ENCODE measurements at regions not wholly inside any gene's neighbourhood (a gene's known extent, or its start where the extent isn't known, plus 50 kb on each side); places are given as distances from the start of the nearest gene placed in this dataset.

DNA sequence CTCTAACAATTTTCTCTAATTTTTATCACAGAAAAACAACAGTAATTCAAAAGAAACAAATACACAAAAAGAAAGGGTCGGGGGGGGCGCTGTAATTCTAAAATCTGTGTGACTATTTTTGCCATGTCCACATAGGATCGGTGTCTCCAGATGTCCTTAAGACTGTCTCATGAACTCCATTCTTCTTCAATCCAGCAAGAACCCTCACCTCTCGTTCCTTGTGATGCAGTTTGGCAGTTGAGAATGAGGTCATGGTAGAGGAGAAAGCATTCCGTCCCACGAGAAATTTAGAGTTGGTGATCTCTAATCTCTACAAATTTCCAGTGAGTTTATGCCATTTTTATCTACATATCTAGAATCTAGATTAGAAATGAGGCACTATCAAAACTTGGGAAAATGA is 394.7 kb downstream of the TFEC start:
- Histone ChIP-seq H3K27me3 (ENCODE audit: insufficient read depth, low read depth, low read length) (no peaks in the 10 kb centered on the region), H3K79me2 (replicated peaks; ENCODE audit: insufficient read depth, low read length) (no peaks in the 10 kb centered on the region), H3K9me2 (ENCODE audit: insufficient read depth, low read length) (no peaks in the 10 kb centered on the region), H3K36me3 (ENCODE audit: insufficient read depth, low read length) (no peaks in the 10 kb centered on the region), H3K4me3 (ENCODE audit: low read length) (no peak overlapping the region), H3K9me3 (ENCODE audit: low read length) (no peaks in the 10 kb centered on the region), H3K9ac (ENCODE audit: low read length) (no peak overlapping the region), H3K27ac (ENCODE audit: low read length) (no peak overlapping the region), H3F3A (ENCODE audit: insufficient read depth, low read length, poor library complexity, severe bottlenecking) (no peaks in the 10 kb centered on the region), H3K4me2 (ENCODE audit: low read length) (no peak overlapping the region), H4K20me1 (ENCODE audit: insufficient read depth) (no peaks in the 10 kb centered on the region), H2AFZ (ENCODE audit: low read depth, low read length) (no peak overlapping the region)
- TF ChIP-seq EZH2 (IDR thresholded peaks at IDR 0.05; ENCODE audit: borderline replicate concordance, insufficient read depth, low read length, poor library complexity, severe bottlenecking), result no peak
- no peak for TF ChIP-seq POLR2AphosphoS5 (IDR thresholded peaks at IDR 0.05)
- TF ChIP-seq EP300 (conservative IDR thresholded peaks at IDR 0.05; ENCODE audit: poor library complexity, severe bottlenecking), result no peak
- TF ChIP-seq, protein P1, sequence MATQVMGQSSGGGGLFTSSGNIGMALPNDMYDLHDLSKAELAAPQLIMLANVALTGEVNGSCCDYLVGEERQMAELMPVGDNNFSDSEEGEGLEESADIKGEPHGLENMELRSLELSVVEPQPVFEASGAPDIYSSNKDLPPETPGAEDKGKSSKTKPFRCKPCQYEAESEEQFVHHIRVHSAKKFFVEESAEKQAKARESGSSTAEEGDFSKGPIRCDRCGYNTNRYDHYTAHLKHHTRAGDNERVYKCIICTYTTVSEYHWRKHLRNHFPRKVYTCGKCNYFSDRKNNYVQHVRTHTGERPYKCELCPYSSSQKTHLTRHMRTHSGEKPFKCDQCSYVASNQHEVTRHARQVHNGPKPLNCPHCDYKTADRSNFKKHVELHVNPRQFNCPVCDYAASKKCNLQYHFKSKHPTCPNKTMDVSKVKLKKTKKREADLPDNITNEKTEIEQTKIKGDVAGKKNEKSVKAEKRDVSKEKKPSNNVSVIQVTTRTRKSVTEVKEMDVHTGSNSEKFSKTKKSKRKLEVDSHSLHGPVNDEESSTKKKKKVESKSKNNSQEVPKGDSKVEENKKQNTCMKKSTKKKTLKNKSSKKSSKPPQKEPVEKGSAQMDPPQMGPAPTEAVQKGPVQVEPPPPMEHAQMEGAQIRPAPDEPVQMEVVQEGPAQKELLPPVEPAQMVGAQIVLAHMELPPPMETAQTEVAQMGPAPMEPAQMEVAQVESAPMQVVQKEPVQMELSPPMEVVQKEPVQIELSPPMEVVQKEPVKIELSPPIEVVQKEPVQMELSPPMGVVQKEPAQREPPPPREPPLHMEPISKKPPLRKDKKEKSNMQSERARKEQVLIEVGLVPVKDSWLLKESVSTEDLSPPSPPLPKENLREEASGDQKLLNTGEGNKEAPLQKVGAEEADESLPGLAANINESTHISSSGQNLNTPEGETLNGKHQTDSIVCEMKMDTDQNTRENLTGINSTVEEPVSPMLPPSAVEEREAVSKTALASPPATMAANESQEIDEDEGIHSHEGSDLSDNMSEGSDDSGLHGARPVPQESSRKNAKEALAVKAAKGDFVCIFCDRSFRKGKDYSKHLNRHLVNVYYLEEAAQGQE (IDR thresholded peaks at IDR 0.05; ENCODE audit: borderline replicate concordance), result no peak
- TF ChIP-seq RAD21 (conservative IDR thresholded peaks at IDR 0.05), result no peak
- no peak for TF ChIP-seq SMC3 (conservative IDR thresholded peaks at IDR 0.05; ENCODE audit: poor library complexity)
- TF ChIP-seq TAF1 (IDR thresholded peaks at IDR 0.05; ENCODE audit: low read depth), result no peak
- TF ChIP-seq, protein P2, sequence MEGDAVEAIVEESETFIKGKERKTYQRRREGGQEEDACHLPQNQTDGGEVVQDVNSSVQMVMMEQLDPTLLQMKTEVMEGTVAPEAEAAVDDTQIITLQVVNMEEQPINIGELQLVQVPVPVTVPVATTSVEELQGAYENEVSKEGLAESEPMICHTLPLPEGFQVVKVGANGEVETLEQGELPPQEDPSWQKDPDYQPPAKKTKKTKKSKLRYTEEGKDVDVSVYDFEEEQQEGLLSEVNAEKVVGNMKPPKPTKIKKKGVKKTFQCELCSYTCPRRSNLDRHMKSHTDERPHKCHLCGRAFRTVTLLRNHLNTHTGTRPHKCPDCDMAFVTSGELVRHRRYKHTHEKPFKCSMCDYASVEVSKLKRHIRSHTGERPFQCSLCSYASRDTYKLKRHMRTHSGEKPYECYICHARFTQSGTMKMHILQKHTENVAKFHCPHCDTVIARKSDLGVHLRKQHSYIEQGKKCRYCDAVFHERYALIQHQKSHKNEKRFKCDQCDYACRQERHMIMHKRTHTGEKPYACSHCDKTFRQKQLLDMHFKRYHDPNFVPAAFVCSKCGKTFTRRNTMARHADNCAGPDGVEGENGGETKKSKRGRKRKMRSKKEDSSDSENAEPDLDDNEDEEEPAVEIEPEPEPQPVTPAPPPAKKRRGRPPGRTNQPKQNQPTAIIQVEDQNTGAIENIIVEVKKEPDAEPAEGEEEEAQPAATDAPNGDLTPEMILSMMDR (IDR thresholded peaks at IDR 0.05; ENCODE audit: poor library complexity, severe bottlenecking), result no peak
- no peak for TF ChIP-seq MXI1 (conservative IDR thresholded peaks at IDR 0.05; ENCODE audit: poor library complexity, severe bottlenecking)

DNA sequence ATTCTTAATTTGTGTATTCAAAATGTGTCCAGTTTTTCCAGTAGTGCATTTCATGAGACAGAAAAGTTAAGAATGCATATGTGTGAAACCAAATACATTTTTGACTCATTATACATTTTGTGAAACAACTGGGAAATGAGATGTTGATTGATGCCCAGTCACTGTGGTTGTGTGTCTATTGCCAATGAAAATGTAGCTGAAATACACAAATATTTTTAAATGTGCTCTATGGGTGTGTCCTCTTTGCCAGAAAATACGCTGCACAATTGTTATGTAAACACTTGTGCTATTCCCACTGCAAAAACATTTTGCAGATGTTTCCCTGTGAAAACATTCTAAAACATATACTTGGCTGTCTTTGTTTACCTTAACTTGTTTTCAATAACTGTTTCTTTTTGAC is 395.2 kb downstream of the TFEC start:
- H3K4me2 ChIP-seq (ENCODE audit: low read length), result no peak overlapping the region
- H2AFZ ChIP-seq (ENCODE audit: low read depth, low read length), result no peak overlapping the region
- no peaks in the 10 kb centered on the region for H3K9me3 ChIP-seq (ENCODE audit: low read length)
- no peaks in the 10 kb centered on the region for H4K20me1 ChIP-seq (ENCODE audit: insufficient read depth)
- TF ChIP-seq, protein P1 (IDR thresholded peaks at IDR 0.05; ENCODE audit: borderline replicate concordance), result no peak
- no peak for TF ChIP-seq TAF1 (IDR thresholded peaks at IDR 0.05; ENCODE audit: low read depth)
- no peak for TF ChIP-seq MXI1 (conservative IDR thresholded peaks at IDR 0.05; ENCODE audit: poor library complexity, severe bottlenecking)
- TF ChIP-seq, protein P2 (IDR thresholded peaks at IDR 0.05; ENCODE audit: poor library complexity, severe bottlenecking), result no peak
- no peak for TF ChIP-seq POLR2AphosphoS5 (IDR thresholded peaks at IDR 0.05)
- no peaks in the 10 kb centered on the region for H3K79me2 ChIP-seq (replicated peaks; ENCODE audit: insufficient read depth, low read length)
- H3K27ac ChIP-seq (ENCODE audit: low read length), result no peak overlapping the region
- H3K9me2 ChIP-seq (ENCODE audit: insufficient read depth, low read length), result no peaks in the 10 kb centered on the region
- H3K36me3 ChIP-seq (ENCODE audit: insufficient read depth, low read length), result no peaks in the 10 kb centered on the region
- H3K9ac ChIP-seq (ENCODE audit: low read length), result no peak overlapping the region
- no peaks in the 10 kb centered on the region for H3F3A ChIP-seq (ENCODE audit: insufficient read depth, low read length, poor library complexity, severe bottlenecking)
- H3K4me3 ChIP-seq (ENCODE audit: low read length), result no peak overlapping the region
- H3K27me3 ChIP-seq (ENCODE audit: insufficient read depth, low read depth, low read length), result no peaks in the 10 kb centered on the region

Measured in neural cell (in vitro differentiated cells).